HepG2 (cell line): ENCODE measurements at regions not wholly inside any gene's neighbourhood (a gene's known extent, or its start where the extent isn't known, plus 50 kb on each side); places are given as distances from the start of the nearest gene placed in this dataset.

Experiments used
- KLF13 ChIP-seq: sonication (generic); formaldehyde crosslinking; IDR thresholded peaks from 2 replicates; pipeline ENCODE4 v1.4.0; 2020; ENCODE audit warnings: mild to moderate bottlenecking, missing genetic modification reagents
- NONO ChIP-seq, 2 experiments: fragments of 450-650 bp in 1 of 2; sonication (generic) in 1 of 2; formaldehyde crosslinking in 1 of 2; IDR thresholded peaks in 1 of 2; conservative IDR thresholded peaks in 1 of 2; 2 replicates each; pipeline versions ENCODE4 v1.6.1 to v1.8.0; 2017 to 2022; ENCODE audit warnings: mild to moderate bottlenecking in 1 of 2, missing genetic modification reagents in 1 of 2, moderate library complexity in 1 of 2
- RARA ChIP-seq: IDR thresholded peaks from 2 replicates; pipeline ENCODE4 v1.6.1; 2016; ENCODE audit warnings: missing genetic modification reagents, missing compliant biosample characterization
- RXRB ChIP-seq: IDR thresholded peaks from 2 replicates; pipeline ENCODE4 v1.6.1; 2016; ENCODE audit warnings: borderline replicate concordance, missing genetic modification reagents, missing compliant biosample characterization
- SOX13 ChIP-seq, 3 experiments: fragments of 450-650 bp in 1 of 3; sonication (generic) in 1 of 3; formaldehyde crosslinking in 1 of 3; IDR thresholded peaks in 2 of 3; conservative IDR thresholded peaks in 1 of 3; 2 replicates each; pipeline versions ENCODE4 v1.5.0 to v1.6.1; 2016 to 2020; ENCODE audit warnings: antibody characterized with exemption in 1 of 3, mild to moderate bottlenecking in 1 of 3, missing compliant biosample characterization in 1 of 3, missing genetic modification reagents in 1 of 3, moderate library complexity in 1 of 3
- SRF ChIP-seq: IDR thresholded peaks from 2 replicates; pipeline ENCODE4 v1.6.1; 2011; ENCODE audit warnings: mild to moderate bottlenecking, low read depth, low read length, moderate library complexity
- SRSF1 ChIP-seq: fragments of 200-400 bp; formaldehyde crosslinking; optimal IDR thresholded peaks from 2 replicates; pipeline ENCODE3; 2017; ENCODE audit warnings: mild to moderate bottlenecking, low read depth, low read length, moderate library complexity
- ZBTB8A ChIP-seq: sonication (generic); formaldehyde crosslinking; IDR thresholded peaks from 2 replicates; pipeline ENCODE4 v1.4.0; 2020; ENCODE audit warnings: mild to moderate bottlenecking, low read depth, missing genetic modification reagents, borderline replicate concordance
- ZEB1 ChIP-seq: IDR thresholded peaks from 2 replicates; pipeline ENCODE4 v1.6.1; 2012; ENCODE audit warnings: mild to moderate bottlenecking, low read depth, inconsistent platforms; ENCODE audit not compliant: insufficient replicate concordance
- ZNF326 ChIP-seq: sonication (generic); formaldehyde crosslinking; IDR thresholded peaks from 2 replicates; pipeline ENCODE4 v1.4.0; 2020; ENCODE audit warnings: missing genetic modification reagents, borderline replicate concordance
- ZNF496 ChIP-seq: sonication (generic); formaldehyde crosslinking; IDR thresholded peaks from 2 replicates; pipeline ENCODE4 v1.8.1; 2023; ENCODE audit warnings: mild to moderate bottlenecking, moderate library complexity, missing genetic modification reagents; ENCODE audit not compliant: insufficient replicate concordance
- ZNF83 ChIP-seq: sonication (generic); formaldehyde crosslinking; IDR thresholded peaks from 2 replicates; pipeline ENCODE4 v1.4.0; 2020; ENCODE audit warnings: missing genetic modification reagents, mild to moderate bottlenecking, borderline replicate concordance
- ZNF850 ChIP-seq: sonication (generic); formaldehyde crosslinking; conservative IDR thresholded peaks from 2 replicates; pipeline ENCODE4 v1.9.0; 2021; ENCODE audit warnings: mild to moderate bottlenecking, missing genetic modification reagents
- ZSCAN25 ChIP-seq: sonication (generic); formaldehyde crosslinking; IDR thresholded peaks from 2 replicates; pipeline ENCODE4 v1.8.0; 2022; ENCODE audit warnings: mild to moderate bottlenecking, missing genetic modification reagents
- TF ChIP-seq, protein P1 (sequence below): sonication (generic); formaldehyde crosslinking; IDR thresholded peaks from 2 replicates; pipeline ENCODE4 v1.4.0; 2020; ENCODE audit warnings: missing genetic modification reagents, mild to moderate bottlenecking, borderline replicate concordance
- TF ChIP-seq, protein P2 (sequence below): sonication (generic); formaldehyde crosslinking; IDR thresholded peaks from 2 replicates; pipeline ENCODE4 v1.4.0; 2020; ENCODE audit warnings: mild to moderate bottlenecking, low read depth, missing genetic modification reagents
- TF ChIP-seq, protein P3 (sequence below): sonication (generic); formaldehyde crosslinking; IDR thresholded peaks from 2 replicates; pipeline ENCODE4 v1.4.0; 2020; ENCODE audit warnings: missing genetic modification reagents
- TF ChIP-seq, protein P4 (sequence below): IDR thresholded peaks from 2 replicates; pipeline ENCODE4 v1.4.0; 2020; ENCODE audit warnings: mild to moderate bottlenecking, missing genetic modification reagents

DNA sequence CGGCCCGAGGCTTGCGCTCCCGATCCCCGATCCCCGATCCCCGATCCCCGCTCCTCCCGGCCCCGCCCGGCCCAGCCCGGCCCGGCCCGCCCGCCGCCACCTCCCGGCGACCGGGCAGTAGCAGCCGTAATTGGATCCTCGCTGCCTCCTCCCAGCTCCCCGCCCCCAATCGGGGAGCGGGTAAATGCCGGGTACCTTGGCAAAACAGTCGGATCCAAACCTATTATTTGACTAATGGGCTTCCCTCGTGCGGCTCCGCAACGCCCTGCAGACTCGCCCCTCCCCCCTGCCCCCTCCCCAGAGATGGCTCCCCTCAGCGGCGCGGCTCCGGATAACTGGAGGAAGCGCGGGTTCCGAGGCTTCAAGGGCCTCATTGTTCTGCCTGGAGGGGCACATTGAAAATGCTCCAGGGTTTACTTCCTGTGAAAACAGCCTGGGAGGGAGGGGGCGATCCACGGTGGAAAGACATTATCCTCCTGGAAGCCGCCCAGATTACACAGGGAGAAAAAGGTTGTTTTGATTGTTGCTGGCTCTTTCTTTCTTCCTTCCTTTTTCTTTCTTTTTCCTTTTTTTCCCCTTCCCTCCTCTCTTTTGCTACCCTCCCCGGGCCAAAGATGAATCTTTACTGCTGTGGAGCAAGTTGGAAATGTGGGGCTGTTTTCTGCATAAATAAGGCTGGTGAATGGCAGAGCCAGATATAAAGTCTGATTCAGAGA is 94.7 kb upstream of the ZMIZ1 start (continued):
- TF ChIP-seq, protein P1, sequence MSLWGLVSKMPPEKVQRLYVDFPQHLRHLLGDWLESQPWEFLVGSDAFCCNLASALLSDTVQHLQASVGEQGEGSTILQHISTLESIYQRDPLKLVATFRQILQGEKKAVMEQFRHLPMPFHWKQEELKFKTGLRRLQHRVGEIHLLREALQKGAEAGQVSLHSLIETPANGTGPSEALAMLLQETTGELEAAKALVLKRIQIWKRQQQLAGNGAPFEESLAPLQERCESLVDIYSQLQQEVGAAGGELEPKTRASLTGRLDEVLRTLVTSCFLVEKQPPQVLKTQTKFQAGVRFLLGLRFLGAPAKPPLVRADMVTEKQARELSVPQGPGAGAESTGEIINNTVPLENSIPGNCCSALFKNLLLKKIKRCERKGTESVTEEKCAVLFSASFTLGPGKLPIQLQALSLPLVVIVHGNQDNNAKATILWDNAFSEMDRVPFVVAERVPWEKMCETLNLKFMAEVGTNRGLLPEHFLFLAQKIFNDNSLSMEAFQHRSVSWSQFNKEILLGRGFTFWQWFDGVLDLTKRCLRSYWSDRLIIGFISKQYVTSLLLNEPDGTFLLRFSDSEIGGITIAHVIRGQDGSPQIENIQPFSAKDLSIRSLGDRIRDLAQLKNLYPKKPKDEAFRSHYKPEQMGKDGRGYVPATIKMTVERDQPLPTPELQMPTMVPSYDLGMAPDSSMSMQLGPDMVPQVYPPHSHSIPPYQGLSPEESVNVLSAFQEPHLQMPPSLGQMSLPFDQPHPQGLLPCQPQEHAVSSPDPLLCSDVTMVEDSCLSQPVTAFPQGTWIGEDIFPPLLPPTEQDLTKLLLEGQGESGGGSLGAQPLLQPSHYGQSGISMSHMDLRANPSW: no peak
- no peak for TF ChIP-seq SRF
- no peak for TF ChIP-seq ZBTB8A (CRISPR knock-in tag)
- peak; percentile 41; the same call in 1 of the 2 replicates for TF ChIP-seq RARA
- TF ChIP-seq NONO (IDR thresholded peaks at IDR 0.05): no peak
- no peak for TF ChIP-seq NONO (CRISPR knock-in tag; conservative IDR thresholded peaks at IDR 0.05)
- TF ChIP-seq ZSCAN25 (CRISPR knock-in tag): peak; percentile 17; the same call in 1 of the 2 replicates
- TF ChIP-seq SOX13 (IDR thresholded peaks at IDR 0.05): peak; percentile 54; the same call in 1 of the 2 replicates
- TF ChIP-seq SOX13 (CRISPR knock-in tag; conservative IDR thresholded peaks at IDR 0.05 in 1 of 2, IDR thresholded peaks at IDR 0.05 in 1 of 2): peak in 1 of 2 experiments; percentile 90; a peak in 2 of 4 replicates
- TF ChIP-seq KLF13 (CRISPR knock-in tag): no peak
- TF ChIP-seq ZNF496 (CRISPR knock-in tag): no peak
- TF ChIP-seq ZNF326 (CRISPR knock-in tag): no peak
- TF ChIP-seq ZEB1: no peak
- no peak for TF ChIP-seq ZNF850 (CRISPR knock-in tag)
- no peak for TF ChIP-seq SRSF1
- TF ChIP-seq RXRB (CRISPR knock-in tag): peak; percentile 74
- TF ChIP-seq ZNF83 (CRISPR knock-in tag): no peak
- TF ChIP-seq, protein P2, sequence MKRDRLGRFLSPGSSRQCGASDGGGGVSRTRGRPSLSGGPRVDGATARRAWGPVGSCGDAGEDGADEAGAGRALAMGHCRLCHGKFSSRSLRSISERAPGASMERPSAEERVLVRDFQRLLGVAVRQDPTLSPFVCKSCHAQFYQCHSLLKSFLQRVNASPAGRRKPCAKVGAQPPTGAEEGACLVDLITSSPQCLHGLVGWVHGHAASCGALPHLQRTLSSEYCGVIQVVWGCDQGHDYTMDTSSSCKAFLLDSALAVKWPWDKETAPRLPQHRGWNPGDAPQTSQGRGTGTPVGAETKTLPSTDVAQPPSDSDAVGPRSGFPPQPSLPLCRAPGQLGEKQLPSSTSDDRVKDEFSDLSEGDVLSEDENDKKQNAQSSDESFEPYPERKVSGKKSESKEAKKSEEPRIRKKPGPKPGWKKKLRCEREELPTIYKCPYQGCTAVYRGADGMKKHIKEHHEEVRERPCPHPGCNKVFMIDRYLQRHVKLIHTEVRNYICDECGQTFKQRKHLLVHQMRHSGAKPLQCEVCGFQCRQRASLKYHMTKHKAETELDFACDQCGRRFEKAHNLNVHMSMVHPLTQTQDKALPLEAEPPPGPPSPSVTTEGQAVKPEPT (CRISPR knock-in tag): no peak
- TF ChIP-seq, protein P3, sequence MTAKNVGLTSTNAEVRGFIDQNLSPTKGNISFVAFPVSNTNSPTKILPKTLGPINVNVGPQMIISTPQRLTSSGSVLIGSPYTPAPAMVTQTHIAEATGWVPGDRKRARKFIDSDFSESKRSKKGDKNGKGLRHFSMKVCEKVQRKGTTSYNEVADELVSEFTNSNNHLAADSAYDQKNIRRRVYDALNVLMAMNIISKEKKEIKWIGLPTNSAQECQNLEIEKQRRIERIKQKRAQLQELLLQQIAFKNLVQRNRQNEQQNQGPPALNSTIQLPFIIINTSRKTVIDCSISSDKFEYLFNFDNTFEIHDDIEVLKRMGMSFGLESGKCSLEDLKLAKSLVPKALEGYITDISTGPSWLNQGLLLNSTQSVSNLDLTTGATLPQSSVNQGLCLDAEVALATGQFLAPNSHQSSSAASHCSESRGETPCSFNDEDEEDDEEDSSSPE (CRISPR knock-in tag): peak; percentile 58; the same call in 1 of the 2 replicates
- TF ChIP-seq, protein P4, sequence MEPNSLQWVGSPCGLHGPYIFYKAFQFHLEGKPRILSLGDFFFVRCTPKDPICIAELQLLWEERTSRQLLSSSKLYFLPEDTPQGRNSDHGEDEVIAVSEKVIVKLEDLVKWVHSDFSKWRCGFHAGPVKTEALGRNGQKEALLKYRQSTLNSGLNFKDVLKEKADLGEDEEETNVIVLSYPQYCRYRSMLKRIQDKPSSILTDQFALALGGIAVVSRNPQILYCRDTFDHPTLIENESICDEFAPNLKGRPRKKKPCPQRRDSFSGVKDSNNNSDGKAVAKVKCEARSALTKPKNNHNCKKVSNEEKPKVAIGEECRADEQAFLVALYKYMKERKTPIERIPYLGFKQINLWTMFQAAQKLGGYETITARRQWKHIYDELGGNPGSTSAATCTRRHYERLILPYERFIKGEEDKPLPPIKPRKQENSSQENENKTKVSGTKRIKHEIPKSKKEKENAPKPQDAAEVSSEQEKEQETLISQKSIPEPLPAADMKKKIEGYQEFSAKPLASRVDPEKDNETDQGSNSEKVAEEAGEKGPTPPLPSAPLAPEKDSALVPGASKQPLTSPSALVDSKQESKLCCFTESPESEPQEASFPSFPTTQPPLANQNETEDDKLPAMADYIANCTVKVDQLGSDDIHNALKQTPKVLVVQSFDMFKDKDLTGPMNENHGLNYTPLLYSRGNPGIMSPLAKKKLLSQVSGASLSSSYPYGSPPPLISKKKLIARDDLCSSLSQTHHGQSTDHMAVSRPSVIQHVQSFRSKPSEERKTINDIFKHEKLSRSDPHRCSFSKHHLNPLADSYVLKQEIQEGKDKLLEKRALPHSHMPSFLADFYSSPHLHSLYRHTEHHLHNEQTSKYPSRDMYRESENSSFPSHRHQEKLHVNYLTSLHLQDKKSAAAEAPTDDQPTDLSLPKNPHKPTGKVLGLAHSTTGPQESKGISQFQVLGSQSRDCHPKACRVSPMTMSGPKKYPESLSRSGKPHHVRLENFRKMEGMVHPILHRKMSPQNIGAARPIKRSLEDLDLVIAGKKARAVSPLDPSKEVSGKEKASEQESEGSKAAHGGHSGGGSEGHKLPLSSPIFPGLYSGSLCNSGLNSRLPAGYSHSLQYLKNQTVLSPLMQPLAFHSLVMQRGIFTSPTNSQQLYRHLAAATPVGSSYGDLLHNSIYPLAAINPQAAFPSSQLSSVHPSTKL (CRISPR knock-in tag): peak; percentile 71
